ENCODE measurements at regions not wholly inside any gene's neighbourhood (a gene's known extent, or its start where the extent isn't known, plus 50 kb on each side); places are given as distances from the start of the nearest gene placed in this dataset.

- peak; percentile 75 for DNase-seq (ENCODE audit: low spot score)
Observed at GRCh38 chr3:176430244-176431037, 766.8 kb downstream of the TBL1XR1 start.

DNA sequence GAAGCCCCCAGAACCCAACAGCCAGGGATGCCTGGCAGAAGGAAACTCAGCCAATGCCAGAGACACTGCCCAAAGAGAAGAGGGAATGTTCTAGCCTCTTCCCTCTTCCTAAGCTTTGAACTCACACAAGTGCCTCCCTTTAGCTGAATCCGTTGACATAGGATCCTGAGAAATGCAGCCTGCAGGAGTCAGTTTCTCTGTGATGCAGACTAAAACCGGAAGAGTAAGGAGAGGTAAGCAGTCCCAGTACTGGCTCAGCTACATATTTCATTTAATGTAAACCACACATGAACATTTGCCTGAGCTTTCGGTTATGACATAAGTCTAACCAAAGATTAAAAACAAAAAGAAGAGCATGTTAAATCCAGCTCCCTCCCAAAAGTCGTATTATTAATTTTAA, 768.7 kb downstream of the TBL1XR1 start:
- DNase-seq (ENCODE audit: low spot score) = no peak

- DNase-seq (ENCODE audit: low spot score) = no peak
Observed at GRCh38 chr3:176426371-176426770, 770.9 kb downstream of the TBL1XR1 start.

DNA sequence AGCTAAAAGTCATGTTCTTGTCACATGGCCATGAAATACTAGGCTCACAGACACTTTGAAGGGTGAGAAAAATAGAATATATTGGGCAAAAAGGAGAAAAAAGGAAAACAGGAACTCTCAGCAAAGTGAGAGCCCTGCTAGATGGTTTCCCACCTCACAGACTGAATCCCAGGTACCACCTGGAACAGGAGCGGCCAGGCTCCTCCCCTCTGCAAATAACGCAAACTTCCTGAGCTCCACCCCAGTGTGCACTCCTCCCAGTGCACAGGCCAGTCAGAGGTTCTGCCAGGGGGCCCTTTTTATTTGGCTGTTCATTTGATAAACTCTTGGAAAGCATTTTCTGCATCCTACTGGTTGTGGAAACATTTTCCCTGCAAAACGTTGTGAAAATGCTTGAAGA, 780.4 kb downstream of the TBL1XR1 start:
- no peak for DNase-seq (ENCODE audit: low spot score)

DNA sequence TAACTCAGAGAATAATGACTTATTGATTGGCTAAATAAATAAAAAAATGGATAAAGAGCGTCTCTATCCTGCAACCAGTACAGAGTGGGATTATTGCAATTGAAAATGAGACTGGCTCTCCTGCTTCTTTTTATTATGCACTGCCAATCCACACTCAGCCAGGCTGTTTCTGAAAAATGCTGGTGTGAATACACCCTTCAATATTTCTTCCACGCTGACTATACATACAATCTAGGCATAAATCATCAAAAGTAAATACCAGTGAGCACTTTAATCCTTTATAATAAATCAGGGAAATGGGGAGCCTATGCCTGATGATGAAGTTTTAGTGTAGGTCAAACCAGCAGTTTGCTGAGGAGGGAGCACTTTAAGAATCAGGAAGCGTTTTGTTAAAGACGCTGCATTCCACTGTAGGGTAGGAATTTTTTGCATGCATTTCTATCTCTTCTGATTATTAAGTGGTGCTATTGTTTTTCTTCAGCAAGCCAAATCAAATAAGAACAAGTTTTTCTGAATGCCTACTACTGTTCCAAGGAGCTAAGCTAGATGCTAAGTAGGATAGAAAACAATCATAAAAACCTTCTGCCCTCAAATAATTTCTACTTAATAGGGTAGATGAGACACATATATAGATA, 781.5 kb downstream of the TBL1XR1 start:
- no peak for DNase-seq (ENCODE audit: low spot score)

DNA sequence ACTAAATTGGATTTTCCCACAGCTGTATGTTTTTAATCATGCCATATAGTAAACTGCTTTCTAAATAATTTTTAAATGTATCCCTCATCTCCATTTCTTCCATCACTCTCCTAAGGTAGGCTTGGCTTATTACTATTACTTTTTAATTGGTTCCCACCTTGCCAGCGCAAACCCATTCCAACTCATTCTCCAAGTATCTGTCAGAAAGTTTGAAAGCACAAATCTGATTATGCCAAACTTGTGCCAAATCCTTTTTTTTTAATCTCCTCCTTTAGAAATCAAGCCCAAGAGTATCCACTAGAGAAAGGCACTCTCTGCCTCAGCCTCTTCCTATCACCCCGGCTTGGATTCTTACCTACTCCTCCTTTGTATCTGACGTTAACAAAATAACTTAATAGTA, 784.5 kb downstream of the TBL1XR1 start:
- DNase-seq (ENCODE audit: low spot score) = no peak

DNA sequence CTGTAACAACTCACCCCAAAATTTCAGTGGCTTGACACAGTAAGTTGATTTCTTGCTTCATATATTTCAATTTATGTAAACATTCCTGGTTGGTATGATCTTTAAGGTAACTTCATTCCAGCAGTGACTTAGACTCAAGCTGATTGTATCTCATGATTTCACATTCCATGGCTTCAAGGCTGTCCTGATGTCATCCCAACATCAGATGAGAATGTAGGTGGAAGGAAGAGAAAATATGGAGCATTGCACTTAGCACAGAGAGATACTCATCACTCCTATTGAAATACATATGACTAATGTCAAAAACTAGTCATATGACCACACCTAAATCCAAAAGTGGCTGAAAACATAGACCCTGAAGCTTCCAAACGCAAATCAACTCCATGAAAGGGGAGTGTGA, 793.8 kb downstream of the TBL1XR1 start:
- DNase-seq (ENCODE audit: low spot score) = no peak

- no peak for DNase-seq (ENCODE audit: low spot score)
Observed at GRCh38 chr3:176401211-176401610, 796.1 kb downstream of the TBL1XR1 start.

GRCh38 chr3:176399193-176399592, 798.1 kb downstream of the TBL1XR1 start:
- no peak for DNase-seq (ENCODE audit: low spot score)

DNA sequence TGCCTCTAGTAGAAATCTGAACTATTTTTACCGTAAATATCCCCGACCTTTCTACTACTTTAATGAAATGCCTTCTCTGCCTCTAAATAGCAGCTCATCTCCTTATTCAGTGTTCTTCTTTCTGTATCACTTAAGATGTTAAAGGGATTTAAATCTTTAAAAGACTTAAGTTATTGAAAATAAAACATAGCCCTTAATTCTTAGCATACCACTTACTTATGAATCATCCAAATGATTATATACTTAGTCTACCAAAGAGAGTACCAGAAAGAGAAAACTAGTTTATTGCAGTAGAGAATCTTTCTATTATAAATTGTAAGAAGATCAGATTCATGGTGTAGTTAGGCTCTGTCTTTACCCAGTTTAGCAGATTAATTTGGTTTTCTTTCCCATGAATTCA, 802.0 kb downstream of the TBL1XR1 start:
- DNase-seq (ENCODE audit: low spot score) = no peak

GRCh38 chr3:176378789-176379188, 818.5 kb downstream of the TBL1XR1 start:
- DNase-seq (ENCODE audit: low spot score) = no peak

DNA sequence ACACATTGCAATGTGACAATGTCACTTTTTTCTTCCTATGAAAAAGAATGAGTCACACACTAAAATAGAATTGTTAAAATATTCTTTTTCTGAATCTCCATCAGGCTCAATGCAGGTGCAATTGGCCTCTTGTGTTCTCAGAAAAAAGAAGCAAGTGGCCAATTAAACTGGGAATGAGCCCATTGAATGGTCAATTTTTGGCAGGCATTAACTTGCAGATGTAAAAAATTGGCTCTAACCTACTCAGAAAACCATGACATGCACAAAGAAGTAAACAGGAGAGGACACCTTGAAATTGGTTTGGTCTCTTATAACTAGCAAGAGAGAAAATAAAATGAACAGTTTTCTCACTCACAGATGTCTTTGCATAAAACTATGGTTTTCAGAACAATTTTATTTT, 820.8 kb downstream of the TBL1XR1 start:
- DNase-seq (ENCODE audit: low spot score) = no peak

DNA sequence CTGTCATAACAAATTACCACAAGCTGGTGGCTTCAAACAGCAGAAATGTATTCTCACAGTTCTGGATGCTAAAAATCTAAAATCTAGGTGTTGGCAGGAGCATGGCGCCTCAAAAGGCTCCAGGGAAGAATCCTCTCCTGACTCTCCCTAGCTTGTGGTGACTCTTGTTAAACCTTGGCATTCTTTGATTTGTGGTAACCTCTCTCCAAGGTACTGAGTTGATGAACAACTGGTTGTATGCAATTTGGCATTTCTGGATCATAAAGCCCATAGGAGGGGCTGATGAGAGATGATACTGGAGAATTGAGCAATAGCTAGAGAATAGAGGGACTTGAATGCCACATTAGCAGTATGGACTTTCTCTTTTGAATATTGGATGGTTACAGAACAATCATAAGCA, 821.8 kb downstream of the TBL1XR1 start:
- no peak for DNase-seq (ENCODE audit: low spot score)

DNA sequence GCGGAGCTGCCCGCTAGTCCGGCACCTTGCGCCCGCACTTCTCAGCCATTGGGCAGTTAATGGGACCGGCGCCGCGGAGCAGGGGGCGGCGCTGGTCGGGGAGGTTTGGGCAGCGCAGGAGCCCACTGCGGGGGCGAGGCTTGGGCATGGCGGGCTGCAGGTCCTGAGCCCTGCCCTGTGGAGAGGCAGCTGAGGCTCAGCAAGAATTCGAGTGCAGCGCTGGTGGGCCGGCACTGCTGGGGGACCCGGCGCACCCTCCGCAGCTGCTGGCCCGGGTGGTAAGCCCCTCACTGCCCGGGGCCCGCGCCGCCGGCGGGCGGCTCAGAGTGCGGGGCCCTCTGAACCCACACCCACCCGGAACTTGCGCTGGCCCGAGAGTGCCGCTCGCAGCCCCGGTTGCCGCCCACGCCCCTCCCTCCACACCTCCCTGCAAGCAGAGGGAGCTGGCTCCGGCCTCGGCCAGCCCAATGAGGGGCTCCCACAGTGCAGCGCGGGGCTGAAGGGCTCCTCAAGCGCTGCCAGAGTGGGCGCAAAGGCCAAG, 835.0 kb downstream of the TBL1XR1 start:
- DNase-seq (ENCODE audit: low spot score) = no peak

- no peak for DNase-seq (ENCODE audit: low spot score)
Observed at GRCh38 chr3:176359211-176359610, 838.1 kb downstream of the TBL1XR1 start.

GRCh38 chr3:176357891-176358290, 839.4 kb downstream of the TBL1XR1 start:
- DNase-seq (ENCODE audit: low spot score) = no peak

- no peak for DNase-seq (ENCODE audit: low spot score)
Observed at GRCh38 chr3:176354843-176355242, 842.4 kb downstream of the TBL1XR1 start.

- no peak for DNase-seq (ENCODE audit: low spot score)
Observed at GRCh38 chr3:176352716-176353334, 844.5 kb downstream of the TBL1XR1 start.

GRCh38 chr3:176351408-176351807, 845.9 kb downstream of the TBL1XR1 start:
- DNase-seq (ENCODE audit: low spot score) = no peak

DNA sequence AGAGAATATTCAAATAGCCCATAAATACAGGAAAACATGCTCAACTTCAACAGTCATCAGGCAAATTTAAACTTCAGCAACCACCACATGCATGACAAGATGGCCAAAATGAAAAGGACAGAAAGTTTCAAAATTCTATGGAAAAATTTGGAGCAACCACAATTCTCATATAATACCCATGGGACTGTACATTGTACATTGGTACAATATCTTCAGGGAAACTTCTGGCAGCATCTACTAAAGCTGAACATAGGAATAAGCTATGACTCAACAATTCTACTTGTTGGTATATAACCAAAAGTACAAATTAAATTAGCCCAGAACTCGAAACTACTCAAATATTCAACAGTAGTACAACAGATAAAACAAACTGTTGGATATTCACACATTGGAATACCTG, 847.6 kb downstream of the TBL1XR1 start:
- no peak for DNase-seq (ENCODE audit: low spot score)

- DNase-seq (ENCODE audit: low spot score) = no peak
Observed at GRCh38 chr3:176347424-176348146, 849.7 kb downstream of the TBL1XR1 start.

DNA sequence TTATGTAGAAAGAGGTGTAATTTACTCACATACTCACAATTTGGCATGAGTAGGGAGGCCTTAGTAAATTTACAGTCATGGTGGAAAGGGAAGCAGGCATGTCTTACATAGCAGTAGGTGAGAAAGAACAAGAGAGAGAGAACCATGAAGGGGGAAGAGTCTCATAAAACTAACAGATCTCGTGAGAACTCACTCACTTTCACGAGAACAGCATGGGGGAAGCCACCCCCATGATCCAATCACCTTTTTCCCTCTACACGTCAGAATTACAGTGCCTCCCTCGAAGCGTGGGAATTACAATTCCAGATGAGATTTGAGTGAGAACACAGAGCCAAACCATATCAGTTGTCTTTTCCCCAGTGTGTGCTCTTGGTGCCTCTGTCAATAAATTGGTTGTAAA, 855.3 kb downstream of the TBL1XR1 start:
- no peak for DNase-seq (ENCODE audit: low spot score)

Measured in Ammon's horn (tissue), 1 donor.